ENCODE measurements at regions not wholly inside any gene's neighbourhood (a gene's known extent, or its start where the extent isn't known, plus 50 kb on each side); places are given as distances from the start of the nearest gene placed in this dataset.

DNA sequence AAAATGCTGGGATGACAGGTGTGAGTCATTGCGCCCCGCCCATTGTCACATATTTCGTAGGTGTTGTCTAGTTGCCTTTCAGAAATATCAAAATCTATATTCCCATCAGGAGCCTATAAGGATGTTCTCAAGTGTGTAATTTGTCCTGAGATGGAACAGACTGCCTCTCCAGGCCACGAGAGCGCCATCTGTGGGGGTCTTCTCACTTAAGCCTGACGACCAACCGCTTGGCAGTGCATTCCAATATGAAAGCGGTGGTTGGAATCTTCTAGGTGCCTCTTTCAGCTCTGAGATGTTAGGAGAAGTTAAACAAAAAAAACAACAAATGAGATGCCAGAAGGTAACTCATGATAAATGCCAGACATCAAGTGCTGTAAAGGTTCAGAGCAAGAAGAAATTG lies 488.5 kb downstream of the QKI start:
- no peak for DNase-seq (ENCODE audit: low read depth)
- TF ChIP-seq, protein P1, sequence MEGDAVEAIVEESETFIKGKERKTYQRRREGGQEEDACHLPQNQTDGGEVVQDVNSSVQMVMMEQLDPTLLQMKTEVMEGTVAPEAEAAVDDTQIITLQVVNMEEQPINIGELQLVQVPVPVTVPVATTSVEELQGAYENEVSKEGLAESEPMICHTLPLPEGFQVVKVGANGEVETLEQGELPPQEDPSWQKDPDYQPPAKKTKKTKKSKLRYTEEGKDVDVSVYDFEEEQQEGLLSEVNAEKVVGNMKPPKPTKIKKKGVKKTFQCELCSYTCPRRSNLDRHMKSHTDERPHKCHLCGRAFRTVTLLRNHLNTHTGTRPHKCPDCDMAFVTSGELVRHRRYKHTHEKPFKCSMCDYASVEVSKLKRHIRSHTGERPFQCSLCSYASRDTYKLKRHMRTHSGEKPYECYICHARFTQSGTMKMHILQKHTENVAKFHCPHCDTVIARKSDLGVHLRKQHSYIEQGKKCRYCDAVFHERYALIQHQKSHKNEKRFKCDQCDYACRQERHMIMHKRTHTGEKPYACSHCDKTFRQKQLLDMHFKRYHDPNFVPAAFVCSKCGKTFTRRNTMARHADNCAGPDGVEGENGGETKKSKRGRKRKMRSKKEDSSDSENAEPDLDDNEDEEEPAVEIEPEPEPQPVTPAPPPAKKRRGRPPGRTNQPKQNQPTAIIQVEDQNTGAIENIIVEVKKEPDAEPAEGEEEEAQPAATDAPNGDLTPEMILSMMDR (IDR thresholded peaks at IDR 0.05; ENCODE audit: low read depth, low read length, missing control alignments), result no peak
- H3K4me3 ChIP-seq (ENCODE audit: low read depth, low read length), result no peak overlapping the region

- TF ChIP-seq, protein P1 (IDR thresholded peaks at IDR 0.05; ENCODE audit: low read depth, low read length, missing control alignments), result no peak
- no peak for DNase-seq (ENCODE audit: low read depth)
- H3K4me3 ChIP-seq (ENCODE audit: low read depth, low read length), result no peak overlapping the region
Observed at GRCh38 chr6:163901681-163902080, 487.2 kb downstream of the QKI start.

GRCh38 chr6:163900570-163900969 lies 486.1 kb downstream of the QKI start:
- H3K4me3 ChIP-seq (ENCODE audit: low read depth, low read length), result no peak overlapping the region
- TF ChIP-seq, protein P1 (IDR thresholded peaks at IDR 0.05; ENCODE audit: low read depth, low read length, missing control alignments), result no peak
- no peak for DNase-seq (ENCODE audit: low read depth)

GRCh38 chr6:163897669-163898068 lies 483.2 kb downstream of the QKI start:
- TF ChIP-seq, protein P1 (IDR thresholded peaks at IDR 0.05; ENCODE audit: low read depth, low read length, missing control alignments), result no peak

GRCh38 chr6:163897030-163897429 lies 482.5 kb downstream of the QKI start:
- no peak overlapping the region for H3K4me3 ChIP-seq (ENCODE audit: low read depth, low read length)
- no peak for DNase-seq (ENCODE audit: low read depth)
- TF ChIP-seq, protein P1 (IDR thresholded peaks at IDR 0.05; ENCODE audit: low read depth, low read length, missing control alignments), result no peak

More at GRCh38 chr6:163897669-163898068, 483.2 kb downstream of the QKI start:
- no peak overlapping the region for H3K4me3 ChIP-seq (ENCODE audit: low read depth, low read length)
- DNase-seq (ENCODE audit: low read depth), result no peak

GRCh38 chr6:163895162-163895561 lies 480.6 kb downstream of the QKI start:
- H3K4me3 ChIP-seq (ENCODE audit: low read depth, low read length), result no peak overlapping the region
- TF ChIP-seq, protein P1 (IDR thresholded peaks at IDR 0.05; ENCODE audit: low read depth, low read length, missing control alignments), result no peak
- no peak for DNase-seq (ENCODE audit: low read depth)

GRCh38 chr6:163893609-163894189 lies 479.2 kb downstream of the QKI start:
- no peak overlapping the region for H3K4me3 ChIP-seq (ENCODE audit: low read depth, low read length)
- DNase-seq (ENCODE audit: low read depth), result no peak
- TF ChIP-seq, protein P1 (IDR thresholded peaks at IDR 0.05; ENCODE audit: low read depth, low read length, missing control alignments), result no peak

All from GM12864 (cell line).